Lower lobe of right lung (tissue), 2 donors: ENCODE measurements at regions not wholly inside any gene's neighbourhood (a gene's known extent, or its start where the extent isn't known, plus 50 kb on each side); places are given as distances from the start of the nearest gene placed in this dataset.
"Not testable (repeated sequence)": the region's sequence is repeated elsewhere in the genome, so short reads cannot be mapped to it uniquely, and the experiment has no call there.

Experiments used
- ATAC-seq, 2 donors: fragments of 200-7000 bp; cut with Tn5 transposase; one replicate each; pipeline ENCODE4 v1.9.1; 2020 to 2022; ENCODE audit warnings: mild to moderate bottlenecking in 2 of 2, moderate library complexity in 2 of 2
- DNase-seq: peaks from one replicate; pipeline ENCODE4 v3.0.0-alpha.2; 2020
- H3K27ac ChIP-seq: fragments of 200-600 bp; one replicate; pipeline ENCODE4 v1.8.0; 2022
- H3K27me3 ChIP-seq: fragments of 200-600 bp; one replicate; pipeline ENCODE4 v1.8.0; 2022; ENCODE audit warnings: low read depth
- H3K36me3 ChIP-seq: fragments of 200-600 bp; one replicate; pipeline ENCODE4 v1.8.0; 2022; ENCODE audit warnings: mild to moderate bottlenecking
- H3K4me1 ChIP-seq: fragments of 200-600 bp; one replicate; pipeline ENCODE4 v1.8.0; 2022
- H3K4me3 ChIP-seq: fragments of 200-600 bp; one replicate; pipeline ENCODE4 v1.8.0; 2022; ENCODE audit warnings: mild to moderate bottlenecking
- H3K9me3 ChIP-seq: fragments of 200-600 bp; one replicate; pipeline ENCODE4 v1.8.0; 2022
- intact Hi-C: fragments of 100-400 bp; cut with DNase I; formaldehyde crosslinking; loops from one replicate; pipeline ENCODE4 v1.11.0; 2022
- TF ChIP-seq, protein P1 (sequence below): fragments of 200-600 bp; IDR thresholded peaks from one replicate; pipeline ENCODE4 v1.8.0; 2022; ENCODE audit warnings: antibody characterized with exemption, mild to moderate bottlenecking
- donor health status: DM: no; HTN: yes; CAD: no; lungs with severe emphysema.

- Histone ChIP-seq H3K36me3 (no peaks in the 10 kb centered on the region), H3K27me3 (no peaks in the 10 kb centered on the region), H3K4me3 (no peak overlapping the region), H3K9me3 (peaks cover 6% of the 10 kb centered on the region), H3K4me1 (no peaks in the 10 kb centered on the region), H3K27ac (no peak overlapping the region)
- TF ChIP-seq, protein P1, sequence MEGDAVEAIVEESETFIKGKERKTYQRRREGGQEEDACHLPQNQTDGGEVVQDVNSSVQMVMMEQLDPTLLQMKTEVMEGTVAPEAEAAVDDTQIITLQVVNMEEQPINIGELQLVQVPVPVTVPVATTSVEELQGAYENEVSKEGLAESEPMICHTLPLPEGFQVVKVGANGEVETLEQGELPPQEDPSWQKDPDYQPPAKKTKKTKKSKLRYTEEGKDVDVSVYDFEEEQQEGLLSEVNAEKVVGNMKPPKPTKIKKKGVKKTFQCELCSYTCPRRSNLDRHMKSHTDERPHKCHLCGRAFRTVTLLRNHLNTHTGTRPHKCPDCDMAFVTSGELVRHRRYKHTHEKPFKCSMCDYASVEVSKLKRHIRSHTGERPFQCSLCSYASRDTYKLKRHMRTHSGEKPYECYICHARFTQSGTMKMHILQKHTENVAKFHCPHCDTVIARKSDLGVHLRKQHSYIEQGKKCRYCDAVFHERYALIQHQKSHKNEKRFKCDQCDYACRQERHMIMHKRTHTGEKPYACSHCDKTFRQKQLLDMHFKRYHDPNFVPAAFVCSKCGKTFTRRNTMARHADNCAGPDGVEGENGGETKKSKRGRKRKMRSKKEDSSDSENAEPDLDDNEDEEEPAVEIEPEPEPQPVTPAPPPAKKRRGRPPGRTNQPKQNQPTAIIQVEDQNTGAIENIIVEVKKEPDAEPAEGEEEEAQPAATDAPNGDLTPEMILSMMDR, result no peak
- no peak for DNase-seq
- no peak for ATAC-seq
- intact Hi-C loops, result no loop called here
Measured at GRCh38 chr14:56351861-56352260, 227.7 kb upstream of the TMEM260 start.

DNA sequence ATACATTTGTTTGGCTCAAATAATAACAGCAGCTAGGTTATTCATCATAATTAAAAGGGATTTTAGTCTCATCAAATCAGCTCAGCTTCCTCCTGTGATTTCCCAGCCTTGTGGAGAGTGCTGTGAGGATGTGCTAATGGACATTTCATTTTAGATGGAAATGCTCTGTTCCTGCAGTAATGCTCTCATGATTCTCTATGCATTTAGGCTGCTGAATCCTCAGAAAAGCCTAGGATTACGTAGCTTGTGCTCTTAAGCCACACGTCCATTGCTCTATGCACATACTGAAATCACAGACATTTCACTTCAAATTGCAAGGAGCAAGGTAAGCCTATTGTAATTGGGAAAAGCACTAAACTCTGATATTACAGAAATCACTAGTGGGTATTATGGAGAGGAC lies 226.6 kb upstream of the TMEM260 start:
- Histone ChIP-seq H3K9me3 (peaks cover 6% of the 10 kb centered on the region), H3K4me1 (no peaks in the 10 kb centered on the region), H3K27me3 (no peaks in the 10 kb centered on the region), H3K27ac (no peak overlapping the region), H3K36me3 (no peaks in the 10 kb centered on the region), H3K4me3 (no peak overlapping the region)
- intact Hi-C loops, result no loop called here
- ATAC-seq (no peak), DNase-seq (no peak)
- TF ChIP-seq, protein P1, result no peak

DNA sequence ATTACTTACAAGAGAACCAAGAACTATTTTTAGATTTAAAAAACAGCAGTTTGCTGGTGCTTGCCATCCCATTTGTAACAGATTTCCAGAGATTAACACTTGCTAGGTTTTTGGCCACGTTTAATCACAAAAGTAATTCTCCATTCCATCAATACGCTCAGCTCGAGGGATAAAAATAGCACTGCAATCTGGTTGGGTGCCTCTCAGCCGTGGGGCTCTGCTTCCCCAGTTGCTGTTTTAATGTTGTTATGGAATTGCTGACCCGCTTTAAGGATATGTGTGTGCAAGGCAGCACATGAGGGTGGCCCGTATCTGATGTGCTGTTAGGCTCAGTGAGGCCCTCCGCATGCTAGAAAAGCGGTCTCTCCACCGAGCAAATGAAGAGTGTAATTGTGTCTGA lies 222.2 kb upstream of the TMEM260 start:
- DNase-seq (no peak), ATAC-seq (no peak)
- Histone ChIP-seq H3K9me3 (no peaks in the 10 kb centered on the region), H3K27ac (no peak overlapping the region), H3K36me3 (no peaks in the 10 kb centered on the region), H3K4me1 (no peaks in the 10 kb centered on the region), H3K27me3 (no peaks in the 10 kb centered on the region), H3K4me3 (no peak overlapping the region)
- TF ChIP-seq, protein P1, result no peak
- intact Hi-C loops, result no loop called here

DNA sequence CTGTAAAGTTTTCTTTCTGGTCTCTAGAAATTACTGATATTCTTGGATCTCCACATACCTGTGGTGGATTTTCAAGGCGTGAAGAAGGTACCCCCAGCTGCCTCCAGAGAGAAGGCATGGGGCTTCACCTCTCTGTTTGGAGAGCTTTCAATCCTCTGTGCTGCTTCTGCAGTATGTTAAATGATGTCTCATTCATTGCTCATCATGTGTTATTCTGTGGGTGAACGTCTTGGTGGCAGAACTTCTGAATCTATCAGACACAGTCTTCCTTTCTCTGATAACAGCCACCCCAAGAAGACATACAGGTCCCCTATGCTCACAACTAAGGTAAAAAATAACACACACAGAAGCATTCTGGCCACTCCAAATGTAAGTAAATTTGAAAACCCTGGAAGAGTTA lies 221.3 kb upstream of the TMEM260 start:
- H3K4me1 ChIP-seq, result no peaks in the 10 kb centered on the region
- no peaks in the 10 kb centered on the region for H3K36me3 ChIP-seq
- DNase-seq, result no peak
- TF ChIP-seq, protein P1, result no peak
- H3K9me3 ChIP-seq, result no peaks in the 10 kb centered on the region
- H3K27me3 ChIP-seq, result no peaks in the 10 kb centered on the region
- ATAC-seq, result no peak
- intact Hi-C loops, result no loop called here
- H3K4me3 ChIP-seq, result no peak overlapping the region
- H3K27ac ChIP-seq, result no peak overlapping the region

- Histone ChIP-seq H3K36me3 (no peaks in the 10 kb centered on the region), H3K4me1 (no peaks in the 10 kb centered on the region), H3K27me3 (no peaks in the 10 kb centered on the region), H3K4me3 (no peak overlapping the region), H3K9me3 (no peaks in the 10 kb centered on the region), H3K27ac (no peak overlapping the region)
- TF ChIP-seq, protein P1, result no peak
- DNase-seq (no peak), ATAC-seq (no peak)
- intact Hi-C loops, result no loop called here
Measured at GRCh38 chr14:56358851-56359614, 220.6 kb upstream of the TMEM260 start.

DNA sequence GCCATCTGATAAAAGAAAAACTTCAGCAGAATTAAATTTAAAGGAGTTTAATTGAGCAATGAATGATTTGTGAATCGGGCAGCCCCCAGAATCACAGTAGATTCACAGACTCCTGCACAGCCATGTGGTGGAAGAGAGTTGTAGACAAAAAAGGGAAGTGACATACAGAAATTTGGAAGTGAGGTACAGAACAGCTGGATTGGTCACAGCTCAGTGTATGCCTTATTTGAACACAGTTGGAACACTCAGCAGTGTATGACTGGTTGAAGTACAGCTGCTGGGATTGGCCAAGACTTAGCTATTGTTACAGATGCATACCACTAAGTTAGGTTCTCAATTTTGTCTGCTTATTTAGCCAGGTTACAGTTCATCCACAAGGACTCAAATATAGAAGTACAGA lies 213.9 kb upstream of the TMEM260 start:
- H3K27ac ChIP-seq, H3K27me3 ChIP-seq, H3K4me3 ChIP-seq, DNase-seq, H3K9me3 ChIP-seq, intact Hi-C loops, H3K4me1 ChIP-seq, ATAC-seq, H3K36me3 ChIP-seq: not testable (repeated sequence)
